Ectodermal cell (in vitro differentiated cells): ENCODE measurements at regions not wholly inside any gene's neighbourhood (a gene's known extent, or its start where the extent isn't known, plus 50 kb on each side); places are given as distances from the start of the nearest gene placed in this dataset.

Experiments used
- H3K27ac ChIP-seq: 2 replicates; pipeline ENCODE4 v1.7.0; 2013; ENCODE audit warnings: mild to moderate bottlenecking, low read depth, low read length; ENCODE audit not compliant: insufficient read depth, poor library complexity, severe bottlenecking
- H3K27me3 ChIP-seq: 2 replicates; pipeline ENCODE4 v1.7.0; 2013; ENCODE audit warnings: mild to moderate bottlenecking, low read length; ENCODE audit not compliant: insufficient read depth, control insufficient read depth, poor library complexity, severe bottlenecking
- H3K36me3 ChIP-seq: one replicate; pipeline ENCODE4 v1.7.0; 2013; ENCODE audit warnings: low read length; ENCODE audit not compliant: control insufficient read depth, insufficient read depth
- H3K4me1 ChIP-seq: one replicate; pipeline ENCODE4 v1.7.0; 2013; ENCODE audit warnings: low read length; ENCODE audit not compliant: control insufficient read depth, insufficient read depth
- H3K4me3 ChIP-seq: 2 replicates; pipeline ENCODE4 v1.7.0; 2013; ENCODE audit warnings: low read depth, low read length, control low read depth; ENCODE audit not compliant: insufficient read depth
- H3K9me3 ChIP-seq: 2 replicates; pipeline ENCODE4 v1.7.0; 2013; ENCODE audit warnings: mild to moderate bottlenecking, low read length, moderate library complexity; ENCODE audit not compliant: control insufficient read depth
- WGBS, 2 experiments: methylation state at CpG; one replicate each; pipeline ENCODE4 v1.1.7; 2013; ENCODE audit warnings: missing lambda C conversion rate in 2 of 2; 5-methylcytosine and 5-hydroxymethylcytosine counted together

- H3K9me3 ChIP-seq, result no peaks in the 10 kb centered on the region
- WGBS, 2 experiments, result 93% methylated on average over 2 of the region's 3 CpGs; no CpG with 5 or more reads in 1 of the 2 experiments
Measured at GRCh38 chr4:20641976-20642375, 58.3 kb upstream of the PACRGL start.

DNA sequence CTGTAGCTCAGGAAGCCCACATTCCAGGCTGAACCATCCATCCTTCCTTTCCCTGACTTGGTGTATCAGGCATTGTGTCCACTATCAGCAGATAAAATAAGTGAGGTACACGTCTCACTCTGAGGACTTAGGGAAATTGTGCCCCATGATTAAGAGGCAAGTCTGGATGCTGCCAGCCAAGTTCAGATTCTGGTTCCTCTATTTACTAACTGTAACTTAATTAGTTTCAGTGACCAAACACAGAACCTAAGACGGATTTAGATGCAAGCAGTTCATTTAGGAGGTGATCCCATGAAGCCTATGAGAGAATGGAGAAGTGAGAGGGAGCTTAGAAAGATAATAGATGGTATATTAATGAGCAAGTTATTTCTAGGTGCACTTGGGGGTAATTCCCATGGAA is 56.6 kb upstream of the PACRGL start:
- no peaks in the 10 kb centered on the region for H3K27me3 ChIP-seq
- no peaks in the 10 kb centered on the region for H3K4me1 ChIP-seq
- H3K4me3 ChIP-seq, result no peak overlapping the region
- 92 to 94% methylated on average over 2 of the region's 2 CpGs for WGBS, 2 experiments
- H3K9me3 ChIP-seq, result no peaks in the 10 kb centered on the region
- no peaks in the 10 kb centered on the region for H3K36me3 ChIP-seq
- no peak overlapping the region for H3K27ac ChIP-seq

More at GRCh38 chr4:20641976-20642375, 58.3 kb upstream of the PACRGL start:
- H3K36me3 ChIP-seq, result no peaks in the 10 kb centered on the region
- H3K27ac ChIP-seq, result no peak overlapping the region
- H3K4me3 ChIP-seq, result no peak overlapping the region
- H3K27me3 ChIP-seq, result no peaks in the 10 kb centered on the region
- H3K4me1 ChIP-seq, result no peaks in the 10 kb centered on the region

DNA sequence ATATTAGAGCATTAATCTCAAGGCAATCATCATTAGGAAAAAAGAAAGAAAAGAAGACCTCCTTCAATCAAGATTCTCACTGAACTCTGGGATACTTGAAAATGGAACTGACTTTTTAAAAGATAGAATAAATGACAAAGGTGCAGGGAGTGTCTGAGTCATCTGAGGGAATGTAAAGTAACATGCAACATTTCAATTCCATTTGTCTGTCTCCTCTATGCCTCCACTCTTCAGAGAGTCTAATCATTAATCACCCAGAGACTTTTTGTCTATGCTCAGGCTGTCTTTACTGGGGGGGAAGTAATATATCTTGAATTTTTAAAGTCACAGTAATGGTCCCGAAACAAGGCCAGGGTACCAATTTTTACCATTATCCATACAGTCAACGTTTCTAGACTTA is 55.0 kb upstream of the PACRGL start:
- Histone ChIP-seq H3K36me3 (no peaks in the 10 kb centered on the region), H3K4me3 (no peak overlapping the region), H3K9me3 (no peaks in the 10 kb centered on the region), H3K27me3 (no peaks in the 10 kb centered on the region), H3K4me1 (no peaks in the 10 kb centered on the region), H3K27ac (no peak overlapping the region)
- 90 to 100% methylated on average over 2 of the region's 2 CpGs for WGBS, 2 experiments

DNA sequence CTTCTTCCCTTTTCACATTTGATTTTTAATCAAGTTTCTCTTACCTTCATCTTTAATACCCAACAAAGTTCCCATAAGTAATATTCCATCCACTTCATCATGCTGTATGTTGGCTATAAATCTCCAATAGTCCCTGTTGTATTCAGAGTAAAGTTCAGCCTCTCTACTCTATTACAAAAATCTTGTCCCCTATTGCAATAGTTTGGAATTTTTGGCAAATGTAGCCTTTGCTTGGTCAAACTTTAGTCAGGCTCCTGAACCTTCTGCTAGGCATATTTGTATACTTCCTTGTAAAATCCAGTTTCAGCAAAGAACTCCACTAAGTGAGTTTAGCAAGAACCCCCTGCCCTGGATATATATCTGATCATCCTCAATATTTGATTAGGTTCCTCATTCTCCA is 54.0 kb upstream of the PACRGL start:
- Histone ChIP-seq H3K36me3 (no peaks in the 10 kb centered on the region), H3K4me1 (no peaks in the 10 kb centered on the region), H3K9me3 (no peaks in the 10 kb centered on the region), H3K4me3 (no peak overlapping the region), H3K27ac (no peak overlapping the region), H3K27me3 (no peaks in the 10 kb centered on the region)
